Panc1 (cell line): ENCODE measurements at regions not wholly inside any gene's neighbourhood (a gene's known extent, or its start where the extent isn't known, plus 50 kb on each side); places are given as distances from the start of the nearest gene placed in this dataset.
"Not testable (repeated sequence)": the region's sequence is repeated elsewhere in the genome, so short reads cannot be mapped to it uniquely, and the experiment has no call there.

ENCODE experiments used
- ATAC-seq: fragments of 200-7000 bp; cut with Tn5 transposase; 2 replicates; pipeline ENCODE4 v1.9.1; 2020; ENCODE audit warnings: mild to moderate bottlenecking, moderate library complexity
- BruUV-seq: library from RNA; stranded (reverse); fragments of 400-500 nt; replicated peaks from 2 replicates; lab custom pipeline; 2021; lab: Mats Ljungman, UMichigan
- CTCF ChIA-PET: fragments of 300-600 bp; sonication (Branson Sonifier 250); formaldehyde crosslinking; loops from one replicate; lab custom pipeline; 2022; ENCODE audit warnings: antibody characterized with exemption; lab: Charles Lee
- POLR2A ChIA-PET: fragments of 300-600 bp; sonication (Branson Sonifier 250); formaldehyde crosslinking; loops from one replicate; lab custom pipeline; 2022; ENCODE audit warnings: antibody characterized with exemption; lab: Charles Lee
- DNase-seq: peaks from one replicate; pipeline ENCODE4 v3.0.0-alpha.2; 2010; ENCODE audit warnings: low read depth, low spot score
- H3K27ac ChIP-seq: 2 replicates; pipeline ENCODE4 v1.5.1; 2011; ENCODE audit warnings: mild to moderate bottlenecking, low read length, inconsistent platforms
- H3K27me3 ChIP-seq: fragments of 200-500 bp; sonication (Bioruptor generic); 2 replicates; pipeline ENCODE4 v1.6.0; 2014; ENCODE audit warnings: low read length, inconsistent platforms; ENCODE audit not compliant: control insufficient read depth, insufficient read depth
- H3K36me3 ChIP-seq: fragments of 200-500 bp; sonication (Bioruptor generic); 2 replicates; pipeline ENCODE4 v1.5.1; 2014; ENCODE audit warnings: inconsistent platforms, mild to moderate bottlenecking, low read length, moderate library complexity; ENCODE audit not compliant: control insufficient read depth, insufficient read depth
- H3K4me1 ChIP-seq: 2 replicates; pipeline ENCODE4 v1.5.1; 2011; ENCODE audit warnings: inconsistent platforms, mild to moderate bottlenecking, low read length, moderate library complexity; ENCODE audit not compliant: control insufficient read depth, insufficient read depth
- H3K4me3 ChIP-seq, 2 experiments: 2 replicates each; pipeline ENCODE4 v1.5.1; 2011 to 2012; ENCODE audit warnings: low read depth in 2 of 2, low read length in 2 of 2, mild to moderate bottlenecking in 2 of 2, inconsistent platforms in 1 of 2, moderate library complexity in 1 of 2
- H3K9me3 ChIP-seq: fragments of 200-500 bp; sonication (Bioruptor generic); 2 replicates; pipeline ENCODE4 v1.5.1; 2014; ENCODE audit warnings: low read depth, mild to moderate bottlenecking, inconsistent platforms, low read length, moderate library complexity; ENCODE audit not compliant: control insufficient read depth, insufficient read depth
- CTCF ChIP-seq: fragments of 450-650 bp; IDR thresholded peaks from 2 replicates; pipeline ENCODE4 v1.5.1; 2017; ENCODE audit warnings: mild to moderate bottlenecking
- POLR2AphosphoS5 ChIP-seq: IDR thresholded peaks from 2 replicates; pipeline ENCODE4 v1.6.1; 2012; ENCODE audit warnings: mild to moderate bottlenecking, low read depth, low read length, moderate library complexity
- REST ChIP-seq, 2 experiments: IDR thresholded peaks; 2 replicates each; pipeline ENCODE4 v1.6.1; 2011 to 2012; ENCODE audit warnings: low read depth in 2 of 2, control low read depth in 1 of 2, low read length in 1 of 2, mild to moderate bottlenecking in 1 of 2, moderate library complexity in 1 of 2; ENCODE audit not compliant: insufficient read depth in 1 of 2
- SIN3A ChIP-seq: IDR thresholded peaks from 2 replicates; pipeline ENCODE4 v1.6.1; 2012; ENCODE audit warnings: low read depth, mild to moderate bottlenecking, low read length, moderate library complexity, borderline replicate concordance; ENCODE audit not compliant: insufficient read depth
- TCF7L2 ChIP-seq: IDR thresholded peaks from 2 replicates; pipeline ENCODE4 v1.6.1; 2011; ENCODE audit warnings: mild to moderate bottlenecking, low read depth, low read length, inconsistent platforms
- in situ Hi-C: cut with HindIII; loops from 2 replicates; pipeline ENCODE4 v1.10.0; 2016; ENCODE audit warnings: low sequenced_read_pairs, low pct_unique_long_range_greater_than_20kb
- intact Hi-C: fragments of 100-400 bp; cut with micrococcal nuclease; formaldehyde crosslinking; loops from one replicate; pipeline ENCODE4 v1.10.0; 2022; ENCODE audit not compliant: unreplicated experiment

- Histone ChIP-seq H3K4me1 (no peaks in the 10 kb centered on the region), H3K27ac (no peak overlapping the region), H3K9me3 (no peaks in the 10 kb centered on the region), H3K27me3 (no peaks in the 10 kb centered on the region), H3K36me3 (no peaks in the 10 kb centered on the region), H3K4me3 (no peak overlapping the region)
- TF ChIP-seq SIN3A = no peak
- POLR2A ChIA-PET = no interaction called here
- ATAC-seq = no peak
- BruUV-seq = no TSS peak
- intact Hi-C loops = no loop called here
- DNase-seq = no peak
- CTCF ChIA-PET = no interaction called here
- in situ Hi-C loops = no loop called here
These were observed 1002.8 kb upstream of the NRXN1 start for GRCh38 chr2:52034706-52035105.

GRCh38 chr2:52022006-52022405 lies 990.1 kb upstream of the NRXN1 start:
- intact Hi-C loops (no loop called here), in situ Hi-C loops (no loop called here)
- Histone ChIP-seq H3K9me3 (no peaks in the 10 kb centered on the region), H3K27ac (no peak overlapping the region), H3K36me3 (no peaks in the 10 kb centered on the region), H3K4me3 (no peak overlapping the region), H3K27me3 (no peaks in the 10 kb centered on the region), H3K4me1 (no peaks in the 10 kb centered on the region)
- ATAC-seq (no peak), DNase-seq (no peak)
- no peak for TF ChIP-seq POLR2AphosphoS5
- TF ChIP-seq TCF7L2 = no peak
- no peak for TF ChIP-seq CTCF
- TF ChIP-seq REST (IDR thresholded peaks at IDR 0.05; ENCODE audit: insufficient read depth in 1 of 2, low read depth in 2 of 2, low read length in 1 of 2) = no peak
- TF ChIP-seq SIN3A = no peak
- ChIA-PET CTCF (no interaction called here), POLR2A (no interaction called here)
- no TSS peak for BruUV-seq

- Histone ChIP-seq H3K9me3 (no peaks in the 10 kb centered on the region), H3K36me3 (no peaks in the 10 kb centered on the region), H3K27ac (no peak overlapping the region), H3K4me3 (no peak overlapping the region), H3K27me3 (no peaks in the 10 kb centered on the region), H3K4me1 (no peaks in the 10 kb centered on the region)
- TF ChIP-seq TCF7L2 (no peak), REST (IDR thresholded peaks at IDR 0.05; ENCODE audit: insufficient read depth in 1 of 2, low read depth in 2 of 2, low read length in 1 of 2) (no peak), CTCF (no peak), POLR2AphosphoS5 (no peak), SIN3A (no peak)
- ATAC-seq (no peak), DNase-seq (no peak)
- intact Hi-C loops (no loop called here), in situ Hi-C loops (no loop called here)
- ChIA-PET CTCF (no interaction called here), POLR2A (no interaction called here)
- BruUV-seq = no TSS peak
These were observed 985.8 kb upstream of the NRXN1 start for GRCh38 chr2:52017646-52018235.

GRCh38 chr2:52006821-52007366 lies 975.0 kb upstream of the NRXN1 start:
- CTCF ChIA-PET, DNase-seq, H3K4me3 ChIP-seq, H3K36me3 ChIP-seq, POLR2A ChIA-PET, in situ Hi-C loops, H3K27ac ChIP-seq, H3K27me3 ChIP-seq, BruUV-seq, ATAC-seq, intact Hi-C loops, H3K9me3 ChIP-seq, H3K4me1 ChIP-seq: not testable (repeated sequence)
